ENCODE measurements at regions not wholly inside any gene's neighbourhood (a gene's known extent, or its start where the extent isn't known, plus 50 kb on each side); places are given as distances from the start of the nearest gene placed in this dataset.
"Not testable (repeated sequence)": the region's sequence is repeated elsewhere in the genome, so short reads cannot be mapped to it uniquely, and the experiment has no call there.

DNA sequence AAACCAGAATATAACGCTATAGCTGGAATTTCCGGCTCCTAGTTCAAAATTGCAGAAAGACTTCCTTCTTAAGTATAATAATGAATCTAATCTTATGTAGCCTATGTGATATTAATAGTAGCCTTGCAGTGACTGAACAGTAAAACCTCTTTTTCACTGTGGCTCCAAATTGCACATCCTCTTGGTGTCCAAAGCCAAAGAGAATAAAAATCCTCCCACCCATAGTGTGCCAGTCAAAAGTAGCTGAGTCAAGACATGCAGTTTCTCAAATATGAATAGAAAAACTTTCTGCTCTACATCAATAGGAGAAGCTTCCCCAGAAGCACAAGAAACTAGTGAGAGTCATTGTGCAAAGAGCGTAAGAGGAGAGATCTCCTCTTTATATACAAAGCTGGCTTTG is 76.0 kb upstream of the PICALM start:
- Histone ChIP-seq H3K9me3 (no peaks in the 10 kb centered on the region), H3K27ac (no peak overlapping the region), H3K27me3 (no peaks in the 10 kb centered on the region), H3K36me3 (no peaks in the 10 kb centered on the region), H3K4me3 (no peak overlapping the region), H3K4me1 (peaks cover 0 to 6% (median 0%) of the 10 kb centered on the region in 4 donors)
- TF ChIP-seq POLR2A (IDR thresholded peaks at IDR 0.05): no peak
- no peak for DNase-seq
- in situ Hi-C loops (cut with MboI; ENCODE audit: low pct_ligation_motif_present in 1 of 4, low pct_unique_long_range_greater_than_20kb in 1 of 4, low sequenced_read_pairs in 3 of 4): no loop called here
- 80 to 81% methylated on average over 2 to 3 of the region's 3 CpGs for WGBS, 2 donors (ENCODE audit: low coverage in 1 of 2)
- intact Hi-C loops (cut with DNase I; ENCODE audit: low total_unique reads): no loop called here

DNA sequence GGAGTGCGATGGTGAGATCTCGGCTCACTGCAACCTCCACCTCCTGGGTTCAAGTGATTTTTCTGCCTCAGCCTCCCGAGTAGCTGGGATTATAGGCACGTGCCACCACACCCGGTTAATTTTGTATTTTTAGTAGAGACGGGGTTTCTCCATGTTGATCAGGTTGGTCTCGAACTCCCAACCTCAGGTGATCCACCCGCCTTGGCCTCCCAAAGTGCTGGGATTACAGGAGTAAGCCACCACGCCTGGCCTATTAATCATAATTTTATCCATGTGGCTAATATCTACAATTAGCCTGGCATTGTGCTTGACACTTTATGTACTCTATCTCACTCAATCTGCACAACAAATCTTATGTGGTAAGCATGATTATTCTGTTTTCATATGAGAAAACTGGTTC is 75.2 kb upstream of the PICALM start:
- H3K27me3 ChIP-seq; H3K36me3 ChIP-seq; H3K4me3 ChIP-seq; in situ Hi-C loops (cut with MboI; ENCODE audit: low pct_ligation_motif_present in 1 of 4, low pct_unique_long_range_greater_than_20kb in 1 of 4, low sequenced_read_pairs in 3 of 4); DNase-seq; H3K4me1 ChIP-seq; H3K9me3 ChIP-seq; H3K27ac ChIP-seq; intact Hi-C loops (cut with DNase I; ENCODE audit: low total_unique reads): not testable (repeated sequence)
- 94% methylated on average over 7 to 9 of the region's 9 CpGs for WGBS, 2 donors (ENCODE audit: low coverage in 1 of 2)

DNA sequence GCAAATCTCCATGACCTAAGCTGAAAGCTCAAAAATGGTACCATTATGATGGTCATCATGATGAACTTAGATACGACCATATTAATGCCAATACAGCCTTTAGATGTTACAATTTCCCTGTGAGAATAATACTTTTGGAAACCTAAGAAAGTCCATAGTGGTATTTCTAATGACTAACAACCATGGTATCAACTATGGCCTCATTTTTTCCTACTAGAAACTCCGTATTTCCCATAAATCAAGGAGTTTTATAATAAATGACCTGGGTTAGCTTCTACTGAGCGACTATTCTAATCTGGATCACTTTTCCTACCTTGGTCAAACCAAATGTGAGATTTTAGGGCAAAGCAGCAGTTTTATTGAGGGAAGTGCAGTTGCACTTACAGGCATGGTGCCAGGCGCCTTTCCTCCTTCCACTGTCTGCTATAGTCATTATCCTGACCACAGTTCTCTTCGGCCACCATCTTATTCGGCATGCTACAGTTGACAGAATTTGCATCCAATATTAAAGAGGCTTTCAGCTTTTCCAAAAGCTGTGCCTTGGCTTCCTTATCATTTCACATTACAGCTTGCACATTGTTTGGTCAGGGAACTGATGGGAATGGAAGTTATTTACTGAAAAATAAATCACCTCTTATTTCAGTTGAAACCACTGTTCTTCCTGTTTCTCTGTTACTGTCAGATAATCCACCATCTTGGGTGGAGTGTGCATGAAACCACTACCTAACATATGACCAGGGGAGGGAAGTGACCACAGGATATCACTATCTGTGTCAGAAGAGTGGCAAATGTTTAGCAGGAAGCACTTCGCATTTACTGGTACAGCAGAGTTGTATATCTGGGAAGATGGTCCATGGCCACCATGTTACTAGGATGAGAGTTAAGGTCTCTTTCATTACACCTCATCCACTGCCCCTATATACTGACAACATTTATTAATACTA is 74.5 kb upstream of the PICALM start:
- TF ChIP-seq, protein P1, sequence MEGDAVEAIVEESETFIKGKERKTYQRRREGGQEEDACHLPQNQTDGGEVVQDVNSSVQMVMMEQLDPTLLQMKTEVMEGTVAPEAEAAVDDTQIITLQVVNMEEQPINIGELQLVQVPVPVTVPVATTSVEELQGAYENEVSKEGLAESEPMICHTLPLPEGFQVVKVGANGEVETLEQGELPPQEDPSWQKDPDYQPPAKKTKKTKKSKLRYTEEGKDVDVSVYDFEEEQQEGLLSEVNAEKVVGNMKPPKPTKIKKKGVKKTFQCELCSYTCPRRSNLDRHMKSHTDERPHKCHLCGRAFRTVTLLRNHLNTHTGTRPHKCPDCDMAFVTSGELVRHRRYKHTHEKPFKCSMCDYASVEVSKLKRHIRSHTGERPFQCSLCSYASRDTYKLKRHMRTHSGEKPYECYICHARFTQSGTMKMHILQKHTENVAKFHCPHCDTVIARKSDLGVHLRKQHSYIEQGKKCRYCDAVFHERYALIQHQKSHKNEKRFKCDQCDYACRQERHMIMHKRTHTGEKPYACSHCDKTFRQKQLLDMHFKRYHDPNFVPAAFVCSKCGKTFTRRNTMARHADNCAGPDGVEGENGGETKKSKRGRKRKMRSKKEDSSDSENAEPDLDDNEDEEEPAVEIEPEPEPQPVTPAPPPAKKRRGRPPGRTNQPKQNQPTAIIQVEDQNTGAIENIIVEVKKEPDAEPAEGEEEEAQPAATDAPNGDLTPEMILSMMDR (IDR thresholded peaks at IDR 0.05): no peak
- no peak for TF ChIP-seq POLR2AphosphoS5 (IDR thresholded peaks at IDR 0.05)
- no peak for TF ChIP-seq EP300 (IDR thresholded peaks at IDR 0.05; ENCODE audit: low read depth)
- no peak for TF ChIP-seq POLR2A (IDR thresholded peaks at IDR 0.05)
- peak overlapping the region in 1 of 4 donors; percentile 10 for H3K27ac ChIP-seq
- no peak overlapping the region for H3K4me3 ChIP-seq
- no peaks in the 10 kb centered on the region for H3K36me3 ChIP-seq
- no peaks in the 10 kb centered on the region for H3K9me3 ChIP-seq
- H3K27me3 ChIP-seq: no peaks in the 10 kb centered on the region
- 90 to 91% methylated on average over 3 to 7 of the region's 7 CpGs for WGBS, 2 donors (ENCODE audit: low coverage in 1 of 2)
- H3K4me1 ChIP-seq: peaks cover 0 to 6% (median 0%) of the 10 kb centered on the region in 4 donors
- in situ Hi-C loops (cut with MboI; ENCODE audit: low pct_ligation_motif_present in 1 of 4, low pct_unique_long_range_greater_than_20kb in 1 of 4, low sequenced_read_pairs in 3 of 4): no loop called here
- intact Hi-C loops (cut with DNase I; ENCODE audit: low total_unique reads): no loop called here
- no peak for DNase-seq

DNA sequence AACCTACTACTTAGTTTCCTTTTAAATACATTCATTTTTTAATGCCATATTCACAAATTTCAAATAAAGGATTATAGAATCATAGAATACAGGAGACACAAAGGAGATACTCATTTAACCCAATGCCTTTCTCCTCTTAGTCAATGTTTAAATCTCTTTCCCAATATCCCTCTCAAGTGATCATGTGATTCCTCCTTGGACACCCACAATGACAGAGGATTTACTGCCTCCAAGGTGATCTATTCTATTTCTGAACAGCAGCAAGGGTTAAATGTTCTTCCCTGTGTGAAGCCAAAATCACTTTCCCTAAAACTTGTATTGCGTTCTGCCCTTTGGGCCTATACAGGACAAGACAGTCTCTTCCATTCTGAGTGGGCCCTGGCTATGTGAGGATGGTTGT is 73.3 kb upstream of the PICALM start:
- 95% methylated on average over 1 of the region's 1 CpG; no CpG with 5 or more reads in 1 of the 2 donors for WGBS, 2 donors (ENCODE audit: low coverage in 1 of 2)
- no peaks in the 10 kb centered on the region for H3K27me3 ChIP-seq
- H3K9me3 ChIP-seq: no peaks in the 10 kb centered on the region
- H3K4me1 ChIP-seq: peaks cover 0 to 6% (median 0%) of the 10 kb centered on the region in 4 donors
- in situ Hi-C loops (cut with MboI; ENCODE audit: low pct_ligation_motif_present in 1 of 4, low pct_unique_long_range_greater_than_20kb in 1 of 4, low sequenced_read_pairs in 3 of 4) (no loop called here), intact Hi-C loops (cut with DNase I; ENCODE audit: low total_unique reads) (no loop called here)
- H3K4me3 ChIP-seq: no peak overlapping the region
- no peak for TF ChIP-seq POLR2A (IDR thresholded peaks at IDR 0.05)
- no peak for TF ChIP-seq POLR2AphosphoS5 (IDR thresholded peaks at IDR 0.05)
- TF ChIP-seq, protein P1 (IDR thresholded peaks at IDR 0.05): no peak
- no peak for TF ChIP-seq EP300 (IDR thresholded peaks at IDR 0.05; ENCODE audit: low read depth)
- H3K27ac ChIP-seq: no peak overlapping the region
- H3K36me3 ChIP-seq: no peaks in the 10 kb centered on the region
- no peak for DNase-seq

DNA sequence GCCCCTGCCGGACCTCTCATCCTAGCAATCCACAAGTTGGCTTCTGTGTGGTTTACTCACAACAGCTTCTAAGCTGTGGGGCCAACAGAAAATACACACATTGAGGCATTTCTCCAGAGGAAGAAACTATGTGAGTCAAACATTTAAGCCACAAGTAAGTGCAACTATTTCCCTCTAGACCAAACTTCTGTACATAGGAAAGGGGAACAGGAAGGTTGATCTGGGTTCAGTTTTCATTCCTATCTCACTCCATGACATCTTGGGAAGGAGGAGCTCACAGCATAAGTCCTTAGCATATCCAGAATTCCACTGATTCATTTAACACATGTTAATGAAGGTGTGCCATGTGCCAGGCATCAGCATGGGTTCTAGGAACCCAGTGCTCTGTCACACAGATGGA is 72.8 kb upstream of the PICALM start:
- no peak for DNase-seq
- Histone ChIP-seq H3K36me3 (no peaks in the 10 kb centered on the region), H3K4me1 (peaks cover 0 to 6% (median 0%) of the 10 kb centered on the region in 4 donors), H3K4me3 (no peak overlapping the region), H3K27ac (peak overlapping the region in 2 of 4 donors; percentile 5 to 34), H3K9me3 (no peaks in the 10 kb centered on the region), H3K27me3 (no peaks in the 10 kb centered on the region)
- no peak for TF ChIP-seq EP300 (IDR thresholded peaks at IDR 0.05; ENCODE audit: low read depth)
- TF ChIP-seq POLR2A (IDR thresholded peaks at IDR 0.05): no peak
- TF ChIP-seq, protein P1 (IDR thresholded peaks at IDR 0.05): no peak
- no peak for TF ChIP-seq POLR2AphosphoS5 (IDR thresholded peaks at IDR 0.05)
- in situ Hi-C loops (cut with MboI; ENCODE audit: low pct_ligation_motif_present in 1 of 4, low pct_unique_long_range_greater_than_20kb in 1 of 4, low sequenced_read_pairs in 3 of 4) (no loop called here), intact Hi-C loops (cut with DNase I; ENCODE audit: low total_unique reads) (no loop called here)
- 74 to 80% methylated on average over 1 of the region's 1 CpG for WGBS, 2 donors (ENCODE audit: low coverage in 1 of 2)

Measured in transverse colon (tissue), 4 donors.